HS-27A (cell line): ENCODE measurements at regions not wholly inside any gene's neighbourhood (a gene's known extent, or its start where the extent isn't known, plus 50 kb on each side); places are given as distances from the start of the nearest gene placed in this dataset.
"Not testable (repeated sequence)": the region's sequence is repeated elsewhere in the genome, so short reads cannot be mapped to it uniquely, and the experiment has no call there.

ENCODE experiments used
- DNase-seq: peaks from one replicate; pipeline ENCODE4 v3.0.0-alpha.2; 2012; ENCODE audit warnings: low read depth, missing footprints

DNA sequence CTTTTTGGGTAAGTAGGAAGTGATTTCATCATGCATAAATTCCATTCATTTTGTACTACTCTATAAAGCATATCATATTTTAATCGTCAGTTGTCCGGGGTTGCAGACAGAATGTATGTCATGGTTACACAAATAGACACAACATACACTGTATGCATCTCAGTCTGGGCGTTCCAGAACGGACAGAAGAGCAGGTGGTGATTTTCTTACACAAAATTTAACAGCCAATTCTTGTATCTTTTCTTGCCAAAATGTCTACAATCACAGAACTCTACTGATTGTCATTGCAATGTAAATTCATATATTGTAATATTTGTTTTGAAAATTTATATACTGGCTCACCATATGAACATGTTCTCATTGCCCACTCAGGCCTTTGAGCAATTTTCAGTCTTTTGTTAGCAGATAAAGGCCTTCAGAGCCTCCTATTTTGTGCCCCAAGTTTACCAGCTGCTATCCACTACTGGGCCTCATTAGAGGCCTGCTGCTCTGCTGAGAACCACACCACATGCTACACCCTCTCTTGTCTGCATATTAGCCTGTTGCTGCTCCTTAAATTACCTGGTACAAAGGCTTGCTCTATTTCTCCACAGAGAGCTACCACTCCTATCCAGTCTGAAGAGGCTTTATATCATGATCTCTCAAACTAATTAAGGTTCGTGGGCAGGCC lies 61.5 kb downstream of the PRDM13 start:
- no peak for DNase-seq

DNA sequence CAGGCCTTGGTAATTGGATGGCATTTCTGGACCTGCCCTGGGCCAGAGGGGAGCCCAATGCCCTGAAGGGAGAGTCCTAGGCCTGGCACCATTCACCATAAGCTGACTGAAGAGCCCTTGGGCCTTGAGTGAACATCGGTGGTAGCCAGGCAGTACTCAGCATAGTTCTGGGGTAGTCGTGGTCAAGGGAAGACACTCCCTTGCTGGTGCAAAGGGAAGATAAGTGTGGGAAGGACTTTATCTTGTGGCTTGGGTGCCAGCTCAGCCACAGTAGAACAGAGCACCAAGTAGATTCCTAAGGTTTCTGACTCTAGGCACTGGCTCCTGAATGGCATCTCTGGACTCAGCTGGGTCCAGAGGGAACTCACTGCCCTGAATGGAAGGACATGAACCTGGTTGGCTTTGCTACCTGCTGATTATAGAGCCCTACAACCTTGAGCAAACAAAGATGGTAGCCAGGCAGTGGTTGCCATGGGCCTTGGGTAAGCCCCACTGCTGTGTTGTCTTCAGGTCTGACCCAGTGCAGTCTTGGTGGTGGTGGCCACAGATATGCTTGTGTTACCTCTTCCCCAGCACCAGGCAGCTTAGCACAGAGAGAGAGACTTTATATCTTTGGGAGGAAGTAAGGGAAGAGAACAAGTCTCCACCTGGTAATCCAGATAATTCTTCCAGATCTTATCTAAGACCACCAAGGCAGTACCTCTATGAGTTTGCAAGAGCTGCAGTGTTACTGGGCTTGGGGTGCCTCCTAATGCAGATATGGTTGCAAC lies 83.5 kb downstream of the PRDM13 start:
- DNase-seq = no peak

DNA sequence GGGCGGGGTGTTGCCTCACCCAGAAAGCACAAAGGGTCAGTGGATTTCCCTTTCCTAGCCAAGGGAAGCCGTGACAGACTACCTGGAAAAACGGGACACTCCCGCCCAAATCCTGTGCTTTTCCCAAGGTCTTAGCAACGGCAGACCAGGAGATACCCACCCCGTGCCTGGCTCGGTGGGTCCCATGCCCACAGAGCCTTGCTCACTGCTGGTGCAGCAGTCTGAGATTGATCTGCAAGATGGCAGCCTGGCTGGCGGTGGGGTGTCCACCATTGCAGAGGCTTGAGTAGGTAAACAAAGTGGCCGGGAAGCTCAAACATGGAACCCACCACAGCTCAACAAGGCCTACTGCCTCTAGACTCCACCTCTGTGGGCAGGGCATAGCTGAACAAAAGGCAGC lies 95.7 kb downstream of the PRDM13 start:
- DNase-seq = not testable (repeated sequence)

DNA sequence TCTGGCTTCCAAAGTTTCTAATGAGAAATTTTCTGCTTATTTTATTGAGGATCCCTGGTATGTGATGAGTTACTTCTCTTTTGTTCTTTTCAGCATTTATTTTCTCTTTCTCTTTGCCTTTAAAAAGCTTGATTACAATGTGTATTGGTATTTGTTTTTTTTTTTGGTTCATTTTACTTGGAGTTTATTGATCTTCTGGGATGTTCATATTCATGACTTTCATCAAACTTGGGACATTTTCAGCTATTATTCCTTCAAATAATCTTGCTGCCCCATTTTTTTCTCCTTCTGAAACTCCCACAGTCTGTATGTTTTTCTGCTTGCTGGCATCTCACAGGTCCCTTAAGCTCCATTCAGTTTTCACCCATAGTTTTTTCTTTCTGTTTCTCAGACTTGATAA lies 102.4 kb downstream of the PRDM13 start:
- DNase-seq = no peak

- no peak for DNase-seq
These were observed 104.7 kb downstream of the PRDM13 start for GRCh38 chr6:99711302-99711701.

- no peak for DNase-seq
These were observed 105.3 kb downstream of the PRDM13 start for GRCh38 chr6:99711925-99712324.

GRCh38 chr6:99712519-99712918 lies 105.9 kb downstream of the PRDM13 start:
- DNase-seq = no peak

- DNase-seq = not testable (repeated sequence)
These were observed 115.4 kb downstream of the PRDM13 start for GRCh38 chr6:99722043-99722442.

DNA sequence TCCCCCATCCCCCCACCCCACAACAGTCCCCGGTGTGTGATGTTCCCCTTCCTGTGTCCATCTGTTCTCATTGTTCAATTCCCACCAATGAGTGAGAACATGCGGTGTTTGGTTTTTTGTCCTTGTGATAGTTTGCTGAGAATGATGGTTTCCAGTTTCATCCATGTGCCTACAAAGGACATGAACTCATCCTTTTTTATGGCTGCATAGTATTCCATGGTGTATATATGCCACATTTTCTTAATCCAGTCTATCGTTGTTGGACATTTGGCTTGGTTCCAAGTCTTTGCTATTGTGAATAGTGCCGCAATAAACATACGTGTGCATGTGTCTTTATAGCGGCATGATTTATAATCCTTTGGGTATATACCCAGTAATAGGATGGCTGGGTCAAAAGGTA lies 123.6 kb downstream of the PRDM13 start:
- DNase-seq = not testable (repeated sequence)

DNA sequence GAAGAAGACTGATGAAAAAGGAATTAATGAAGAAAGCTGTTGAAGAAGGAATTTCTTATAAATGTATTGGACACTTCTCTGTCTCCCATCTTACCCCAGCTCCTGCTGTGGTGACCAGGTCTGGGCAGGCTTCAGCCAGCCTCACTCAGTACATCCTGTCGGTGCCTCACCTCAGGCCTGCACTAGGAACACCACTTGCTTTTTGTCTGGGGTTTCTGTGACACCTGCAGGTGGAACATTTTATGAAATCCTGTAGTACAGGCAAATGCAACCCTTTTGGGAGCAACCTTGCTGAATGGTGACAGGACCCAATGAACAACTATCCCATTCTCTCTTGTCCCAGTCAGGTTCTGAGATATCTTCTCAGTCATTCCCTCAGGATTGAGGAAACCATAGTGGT lies 129.7 kb downstream of the PRDM13 start:
- no peak for DNase-seq

DNA sequence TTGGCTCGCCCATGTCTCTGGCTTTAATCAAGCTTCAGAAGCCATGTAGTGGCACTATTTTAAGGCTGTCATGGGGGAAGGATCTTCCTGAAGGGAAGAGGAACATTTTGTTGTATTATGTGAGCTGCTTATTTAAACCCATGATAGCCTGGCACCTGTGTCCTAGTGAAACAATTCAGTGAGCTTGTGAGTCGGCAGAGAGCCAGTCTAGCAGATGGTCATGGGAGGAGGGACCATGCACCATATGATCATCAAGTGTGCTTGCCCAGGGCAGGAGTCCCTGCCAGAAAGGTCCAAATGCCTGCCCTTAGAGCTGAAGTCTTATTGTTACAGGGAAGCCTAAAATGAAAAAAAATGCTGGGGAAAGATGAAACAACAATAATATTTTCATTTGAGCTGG lies 132.9 kb downstream of the PRDM13 start:
- no peak for DNase-seq

GRCh38 chr6:99741092-99741491 lies 134.5 kb downstream of the PRDM13 start:
- no peak for DNase-seq

GRCh38 chr6:99743647-99744046 lies 137.0 kb downstream of the PRDM13 start:
- no peak for DNase-seq

DNA sequence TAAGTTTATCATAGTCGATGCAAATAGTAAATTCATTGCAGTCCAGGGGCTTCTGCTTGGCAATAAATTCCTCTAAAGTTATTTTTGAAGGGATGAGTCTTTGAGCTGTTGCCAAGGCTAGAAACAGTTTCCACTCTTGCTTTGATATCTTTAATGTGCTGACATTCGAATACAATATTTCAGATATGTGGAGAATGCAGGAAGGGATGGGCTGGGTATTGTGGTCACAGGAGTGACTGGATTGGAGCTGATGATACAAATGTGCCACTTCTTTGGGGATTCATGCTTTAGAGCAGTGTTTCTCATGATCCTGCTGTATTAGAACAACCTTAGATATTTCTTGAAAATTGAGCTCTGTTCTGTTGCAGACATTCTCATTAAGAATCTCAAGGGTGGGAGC lies 139.0 kb downstream of the PRDM13 start:
- DNase-seq = peak; percentile 48

DNA sequence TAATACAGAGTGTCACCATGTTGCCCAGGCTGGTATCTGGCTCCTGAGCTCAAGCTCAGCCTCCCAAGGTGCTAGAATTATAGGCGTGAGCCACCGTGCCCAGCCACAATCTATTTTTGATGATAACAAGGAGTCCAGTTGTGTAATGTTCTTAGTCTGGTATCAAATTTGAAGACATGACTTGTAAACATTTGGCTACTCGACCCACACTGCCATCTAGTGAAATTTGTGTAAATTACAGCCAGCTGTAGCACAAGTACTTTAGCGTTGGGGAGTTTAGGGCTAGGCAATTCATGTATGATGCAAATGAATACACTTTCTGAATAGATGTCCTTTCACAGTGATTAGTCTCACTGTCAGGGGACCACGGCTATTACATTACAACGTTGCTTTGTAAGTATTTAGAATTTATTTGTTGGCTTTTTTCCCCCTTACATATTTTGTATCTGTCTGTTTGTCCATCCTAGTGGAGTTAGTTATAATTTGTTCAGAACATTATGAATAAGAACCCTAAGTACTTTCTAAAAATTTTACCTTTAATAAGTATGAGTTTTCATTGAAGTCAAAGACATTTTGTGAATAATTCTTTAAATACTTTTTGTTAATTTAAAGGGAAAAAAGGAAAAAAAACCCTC lies 139.7 kb downstream of the PRDM13 start:
- DNase-seq = peak; percentile 46

DNA sequence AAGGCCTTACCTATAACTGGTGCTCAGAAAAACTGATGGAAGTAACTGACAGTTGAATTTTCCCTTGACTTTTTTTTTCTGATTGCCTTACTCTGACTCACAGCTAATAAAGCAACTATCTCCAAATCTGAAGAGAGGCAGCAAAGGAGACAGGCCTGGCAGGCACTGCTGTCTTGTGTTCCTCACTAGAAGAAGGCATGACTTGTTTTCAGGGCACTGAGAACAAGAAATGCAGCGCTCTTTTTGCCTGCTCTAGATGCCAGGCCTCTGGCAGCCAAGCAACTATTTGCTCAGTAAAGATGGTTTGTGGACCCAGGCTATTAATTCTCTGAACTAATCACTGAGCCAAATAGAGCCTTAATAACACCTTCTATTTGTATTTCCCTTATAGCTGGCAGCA lies 155.1 kb downstream of the PRDM13 start:
- DNase-seq = no peak

GRCh38 chr6:99768166-99768565 lies 161.5 kb downstream of the PRDM13 start:
- DNase-seq = no peak

GRCh38 chr6:99779631-99780555 lies 173.3 kb downstream of the PRDM13 start:
- DNase-seq = no peak

DNA sequence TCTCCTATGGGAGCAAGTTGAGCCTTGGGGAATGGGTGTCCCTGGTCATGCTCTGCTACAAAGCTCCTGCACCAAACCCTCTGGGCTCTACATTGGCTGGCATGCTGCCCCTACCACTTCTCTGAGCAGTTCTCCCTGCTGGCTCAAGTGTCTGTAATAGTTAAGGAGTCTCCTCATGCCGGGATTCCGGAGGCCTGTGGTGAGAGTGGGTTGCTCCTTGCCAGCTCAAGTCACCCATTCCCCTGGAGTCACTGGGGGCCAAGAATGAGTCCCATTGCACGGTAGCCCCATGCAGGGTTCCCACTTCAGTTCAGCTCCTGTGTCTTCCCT lies 173.9 kb downstream of the PRDM13 start:
- DNase-seq = no peak

DNA sequence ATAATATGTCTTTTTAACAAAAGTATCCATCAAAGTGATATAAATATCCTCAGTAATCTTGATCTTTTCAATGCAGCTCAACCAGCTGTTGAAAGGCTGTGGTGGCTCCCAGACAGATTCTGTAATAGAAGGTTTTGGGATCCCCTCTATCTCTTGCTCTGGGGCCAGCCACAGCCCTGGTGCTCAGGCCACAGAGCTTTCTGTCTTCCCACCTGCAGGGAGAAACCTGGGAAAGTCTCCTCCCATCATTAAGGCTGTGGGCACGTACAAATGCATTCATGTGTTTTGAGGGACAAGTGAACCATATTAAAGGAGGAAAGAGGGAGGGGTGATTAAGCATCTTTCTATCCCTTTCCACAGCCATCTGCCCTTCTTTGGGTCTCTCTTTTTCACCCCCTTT lies 183.1 kb downstream of the PRDM13 start:
- no peak for DNase-seq

DNA sequence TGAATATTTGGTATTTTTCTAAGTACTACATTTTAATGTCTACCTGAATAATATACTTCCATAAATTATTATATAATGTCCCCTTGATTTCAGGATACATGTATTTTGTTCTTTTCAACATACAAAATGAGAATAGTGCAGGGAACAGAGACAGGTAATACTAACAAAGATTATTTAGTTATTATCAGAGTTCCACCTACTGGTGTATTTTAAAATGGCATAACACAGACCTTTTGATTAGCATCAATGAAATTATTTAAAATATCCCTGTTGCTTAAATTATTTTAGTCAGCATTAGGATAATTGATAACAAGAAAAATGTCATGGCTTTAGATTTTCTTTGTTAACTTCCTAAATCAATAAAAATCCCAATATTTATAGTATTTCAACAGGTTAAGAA lies 184.0 kb downstream of the PRDM13 start:
- DNase-seq = no peak

DNA sequence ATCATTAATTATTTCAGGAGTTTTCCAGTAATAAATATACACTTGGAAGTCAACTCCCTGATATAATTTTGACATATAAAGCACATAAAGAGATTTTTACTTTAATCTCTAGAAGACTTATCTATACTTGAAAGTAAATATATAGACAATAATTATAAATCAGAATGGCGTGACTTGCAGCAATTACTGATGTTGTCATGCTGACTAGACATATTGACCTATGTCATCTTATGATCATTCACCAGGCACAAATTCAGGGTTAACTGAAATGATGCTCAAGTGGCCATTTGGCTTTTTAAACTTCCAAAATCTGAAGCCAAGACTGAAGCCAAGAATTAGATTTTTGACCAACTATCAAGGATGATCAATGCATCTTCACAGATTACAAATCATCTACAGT lies 192.2 kb downstream of the MCHR2 start:
- no peak for DNase-seq
